Pons (tissue), 1 donor: ENCODE measurements at regions not wholly inside any gene's neighbourhood (a gene's known extent, or its start where the extent isn't known, plus 50 kb on each side); places are given as distances from the start of the nearest gene placed in this dataset.
"Not testable (repeated sequence)": the region's sequence is repeated elsewhere in the genome, so short reads cannot be mapped to it uniquely, and the experiment has no call there.

ENCODE experiments used
- DNase-seq: peaks from one replicate; pipeline ENCODE4 v3.0.0-alpha.2; 2016; ENCODE audit warnings: low spot score

DNA sequence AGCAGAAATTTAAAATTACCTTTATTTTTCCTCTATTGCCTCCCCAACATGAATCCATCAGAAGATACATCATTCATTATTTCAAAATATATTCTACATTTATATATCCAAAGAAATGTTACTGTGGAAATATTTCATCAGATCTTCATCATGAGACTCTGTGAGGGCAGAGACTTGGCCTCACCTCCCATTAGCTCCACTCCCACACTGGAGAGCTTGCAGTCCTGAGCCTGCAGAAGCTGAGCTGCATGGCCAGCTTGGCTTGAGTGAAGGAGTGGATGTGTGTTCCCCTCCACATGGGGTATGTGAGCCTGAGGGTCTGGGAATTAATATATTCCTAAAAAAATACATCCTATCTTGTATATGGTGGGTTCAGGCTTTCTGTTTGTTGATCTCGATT lies 961.9 kb downstream of the TMEM121 start:
- DNase-seq: no peak

DNA sequence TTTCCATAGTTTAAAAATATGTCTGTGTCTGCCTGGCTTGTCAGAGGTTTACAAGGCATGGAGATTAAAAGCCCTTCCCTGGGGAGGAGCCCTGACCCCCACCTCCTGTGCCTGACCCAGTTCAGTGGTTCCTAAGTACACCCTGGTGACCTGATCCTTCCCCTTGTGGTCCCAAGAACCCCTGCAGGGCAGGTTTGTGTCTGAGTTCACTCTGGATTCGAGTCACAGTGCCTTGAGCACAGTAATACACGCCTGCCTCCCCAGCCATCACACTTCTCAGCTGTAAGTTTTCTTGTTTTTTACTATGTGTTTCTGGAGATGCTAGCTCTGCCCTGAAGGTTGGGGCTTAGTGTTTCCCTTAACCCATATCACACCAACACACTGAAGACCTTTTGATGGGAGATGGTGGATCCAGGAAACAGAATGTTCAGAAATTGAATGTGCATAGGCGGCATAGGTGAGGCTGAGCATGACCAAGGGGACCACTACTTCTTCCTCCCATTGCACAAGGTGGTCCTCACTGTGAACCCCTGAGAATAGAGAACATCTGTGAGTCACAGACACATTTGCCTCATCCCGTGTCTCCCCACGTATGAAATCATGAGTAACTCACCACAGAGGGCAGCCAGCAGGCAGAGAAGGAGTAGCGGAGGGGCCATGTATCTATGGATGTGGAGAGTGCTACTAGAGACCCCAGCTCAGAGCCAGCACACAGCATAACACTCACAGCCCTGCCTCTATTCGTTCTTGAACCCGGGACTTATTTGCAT lies 962.9 kb downstream of the TMEM121 start:
- no peak for DNase-seq

DNA sequence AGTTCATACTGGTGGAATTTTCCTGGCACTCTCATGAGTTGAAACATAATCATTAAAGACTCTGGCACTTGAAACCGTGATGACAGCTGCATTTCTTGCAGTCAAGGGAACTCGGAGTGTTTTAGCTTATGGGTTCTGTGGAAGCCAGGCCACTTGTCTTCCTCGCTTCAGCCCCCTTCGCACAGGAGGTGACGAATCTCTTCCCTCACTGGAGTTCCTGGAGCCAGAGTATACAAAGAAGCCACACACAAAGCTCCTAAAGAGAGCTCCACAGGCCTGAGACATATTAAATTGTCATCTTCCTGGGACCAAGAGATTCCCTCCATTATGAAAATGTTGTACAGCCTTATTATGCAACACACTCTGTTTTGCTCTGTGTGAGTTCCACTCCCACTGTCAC lies 964.1 kb downstream of the TMEM121 start:
- DNase-seq: no peak

DNA sequence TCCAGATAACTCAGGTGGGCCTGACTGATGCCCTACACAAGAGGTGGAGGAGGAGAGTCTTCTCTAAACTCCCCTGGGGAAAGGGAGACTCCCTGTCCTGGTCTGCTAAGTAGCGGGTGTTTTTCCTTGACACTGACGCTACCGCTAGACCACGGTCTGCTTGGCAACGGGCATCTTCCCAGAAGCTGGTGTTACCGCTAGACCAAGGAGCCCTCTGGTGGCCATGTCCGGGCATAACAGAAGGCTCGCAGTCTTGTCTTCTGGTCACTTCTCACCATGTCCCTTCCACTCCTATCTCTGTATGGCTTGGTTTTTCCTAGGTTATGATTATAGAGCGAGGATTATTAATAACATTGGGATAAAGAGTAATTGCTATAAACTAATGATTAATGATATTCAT lies 965.5 kb downstream of the TMEM121 start:
- no peak for DNase-seq

DNA sequence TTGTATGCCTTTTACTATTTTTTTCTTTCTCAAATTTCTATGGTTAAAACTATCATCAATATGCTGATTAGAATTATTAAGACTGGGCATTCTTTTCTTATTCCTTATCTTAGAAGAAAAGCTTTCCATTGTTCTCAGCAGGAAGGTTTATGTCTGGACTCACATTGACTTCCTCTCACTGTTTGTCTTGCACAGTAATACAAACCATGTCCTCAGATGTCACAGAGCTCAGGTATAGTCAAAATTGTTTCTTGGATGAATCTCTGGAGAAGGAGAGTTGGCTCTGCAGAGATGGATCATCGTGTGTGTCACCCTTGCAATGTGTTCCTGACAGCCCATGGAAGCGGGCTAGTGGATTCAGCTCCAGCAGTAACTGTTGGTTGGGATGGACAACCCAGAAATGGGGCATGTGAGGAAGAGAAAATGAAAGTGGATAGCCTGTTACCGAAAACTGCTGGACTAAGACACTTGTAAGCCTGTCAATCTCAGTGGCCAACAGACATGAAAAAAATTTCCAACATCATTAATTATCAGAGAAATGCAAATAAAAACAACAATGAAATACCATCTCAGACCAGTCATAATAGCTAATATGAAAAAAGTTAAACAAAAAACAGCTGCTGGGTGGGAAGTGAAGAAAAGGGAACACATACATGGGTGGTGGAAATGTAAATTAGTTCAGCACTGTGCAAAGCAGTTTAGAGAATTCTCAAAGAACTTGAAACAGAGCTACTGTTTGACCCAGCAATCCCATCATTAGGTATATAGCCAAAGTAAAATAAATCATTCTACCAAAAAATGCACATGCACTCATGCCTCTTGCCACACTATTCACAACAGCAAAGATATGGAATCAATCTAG lies 967.8 kb downstream of the TMEM121 start:
- peak; percentile 24 for DNase-seq

DNA sequence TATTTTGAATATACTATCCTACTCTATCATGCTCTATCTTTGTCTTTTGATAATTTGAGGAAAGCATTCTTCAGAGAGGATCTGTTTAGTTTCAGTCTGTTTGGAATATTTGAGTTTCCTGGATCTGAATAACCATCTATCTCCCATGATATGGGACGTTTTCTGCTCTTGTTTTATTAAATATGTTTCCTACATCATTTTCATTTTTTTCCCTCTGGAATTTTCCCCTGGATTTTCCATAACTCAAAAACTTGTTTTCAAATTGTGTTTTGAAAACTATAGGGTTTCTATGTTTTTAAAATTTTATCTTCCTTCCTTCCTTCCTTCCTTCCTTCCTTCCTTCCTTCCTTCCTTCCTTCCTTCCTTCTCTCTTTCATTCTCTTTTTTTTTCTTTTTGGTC lies 974.2 kb downstream of the TMEM121 start:
- no peak for DNase-seq

DNA sequence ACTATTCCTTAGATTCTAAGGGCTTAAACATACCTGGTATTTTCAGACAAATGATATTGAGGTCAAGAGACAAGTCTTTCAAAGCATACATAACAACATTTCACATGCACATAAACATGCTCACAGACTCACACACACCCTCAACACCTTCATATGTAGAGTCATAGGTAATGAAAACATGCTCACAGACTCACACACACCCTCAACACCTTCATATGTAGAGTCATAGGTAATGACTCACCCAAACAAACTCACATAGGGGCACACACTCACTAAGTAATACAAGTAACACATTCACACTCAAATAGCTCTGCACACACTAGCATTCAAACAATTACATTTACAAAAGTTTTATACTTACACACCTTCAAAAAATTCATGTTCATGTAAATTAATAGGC lies 975.5 kb downstream of the TMEM121 start:
- no peak for DNase-seq

DNA sequence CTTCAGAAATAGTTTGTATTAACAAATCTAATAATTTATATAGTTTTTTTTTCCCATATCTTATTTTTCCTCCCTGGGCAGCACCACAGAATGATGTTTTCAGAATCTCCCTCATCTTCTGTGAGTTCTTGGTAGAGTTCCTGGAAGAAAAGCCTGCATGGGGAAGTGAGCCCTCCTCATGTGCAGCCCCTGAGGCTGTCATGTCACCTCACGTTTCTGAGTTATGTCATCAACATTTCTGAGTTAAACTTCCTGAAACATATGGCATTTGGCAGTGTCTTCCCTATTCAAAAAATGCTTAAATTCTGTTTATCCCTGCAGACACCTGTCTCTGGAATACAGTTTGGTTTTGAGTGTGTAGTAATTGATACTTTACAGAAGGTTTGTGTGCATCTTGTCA lies 979.0 kb downstream of the TMEM121 start:
- no peak for DNase-seq

DNA sequence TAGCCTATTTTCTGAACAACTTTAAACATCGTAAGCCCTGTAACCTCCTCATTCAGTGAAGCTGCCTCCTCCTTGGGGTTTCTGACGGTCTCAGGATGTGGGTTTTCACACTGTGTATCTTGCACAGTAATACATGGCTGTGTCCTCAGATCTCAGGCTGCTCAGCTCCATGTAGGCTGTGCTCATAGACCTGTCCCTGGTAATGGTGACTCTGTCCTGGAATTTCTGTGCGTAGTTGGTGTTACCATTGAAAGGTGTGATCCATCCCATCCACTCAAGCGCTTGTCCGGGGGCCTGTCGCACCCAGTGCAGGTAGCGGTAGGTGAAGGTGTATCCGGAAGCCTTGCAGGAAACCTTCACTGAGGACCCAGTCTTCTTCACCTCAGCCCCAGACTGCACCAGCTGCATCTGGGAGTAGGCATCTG lies 980.5 kb downstream of the TMEM121 start:
- DNase-seq: no peak

DNA sequence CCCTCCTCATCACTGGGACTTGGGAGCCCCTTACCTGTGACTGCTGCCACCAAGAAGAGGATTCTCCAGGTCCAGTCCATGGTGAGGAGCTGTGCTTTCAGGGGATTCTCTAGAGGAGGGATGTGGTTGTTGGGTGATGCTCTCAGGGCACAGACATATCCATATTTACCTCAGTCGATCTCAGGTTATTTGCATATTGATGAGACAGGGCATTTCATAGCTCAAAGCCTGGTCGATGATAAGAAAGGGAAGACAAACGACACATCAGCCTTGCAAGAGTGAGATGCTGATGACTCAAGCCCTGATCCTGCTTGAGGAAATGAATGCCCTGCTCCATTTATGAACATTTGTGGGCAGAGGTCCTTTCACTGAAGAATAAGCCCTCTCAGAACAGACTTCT lies 981.0 kb downstream of the TMEM121 start:
- DNase-seq: no peak

DNA sequence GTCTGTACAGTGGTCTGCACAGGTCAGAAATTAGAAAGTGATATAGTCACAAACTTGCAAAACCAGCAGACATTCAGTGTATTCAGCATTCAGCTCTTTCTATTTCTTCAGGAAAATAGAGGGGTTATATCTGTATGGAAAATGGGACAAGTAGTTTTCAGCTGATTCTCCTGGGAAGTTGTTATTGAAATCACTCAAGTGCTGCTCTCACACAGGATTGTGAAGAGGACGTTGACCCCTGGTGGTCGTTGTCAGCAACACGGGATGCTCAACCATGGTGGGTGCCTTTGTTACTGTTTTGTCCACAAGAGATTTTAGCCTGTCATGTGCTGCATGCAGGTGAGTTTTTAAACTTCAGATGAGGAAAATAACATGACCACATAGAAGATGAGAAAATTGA lies 981.8 kb downstream of the TMEM121 start:
- DNase-seq: no peak

DNA sequence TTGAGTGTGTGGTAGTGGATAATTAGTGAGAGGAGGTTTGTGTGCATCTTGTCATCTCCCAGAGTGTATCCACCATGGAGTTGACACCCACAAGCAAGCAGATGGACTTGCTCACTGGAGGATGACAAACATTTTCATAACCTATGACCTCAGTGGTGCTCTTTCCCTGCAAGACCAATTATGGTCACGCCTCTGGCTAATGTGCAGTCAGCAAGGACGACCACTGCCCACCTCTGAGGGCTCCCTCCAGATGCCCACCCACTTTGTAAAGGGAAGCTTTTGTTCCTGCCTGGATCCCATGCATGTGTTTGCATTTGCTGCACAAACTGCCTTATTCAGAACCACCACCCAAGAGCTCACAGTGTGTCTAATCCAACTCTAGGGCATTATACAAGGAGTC lies 982.8 kb downstream of the TMEM121 start:
- no peak for DNase-seq

DNA sequence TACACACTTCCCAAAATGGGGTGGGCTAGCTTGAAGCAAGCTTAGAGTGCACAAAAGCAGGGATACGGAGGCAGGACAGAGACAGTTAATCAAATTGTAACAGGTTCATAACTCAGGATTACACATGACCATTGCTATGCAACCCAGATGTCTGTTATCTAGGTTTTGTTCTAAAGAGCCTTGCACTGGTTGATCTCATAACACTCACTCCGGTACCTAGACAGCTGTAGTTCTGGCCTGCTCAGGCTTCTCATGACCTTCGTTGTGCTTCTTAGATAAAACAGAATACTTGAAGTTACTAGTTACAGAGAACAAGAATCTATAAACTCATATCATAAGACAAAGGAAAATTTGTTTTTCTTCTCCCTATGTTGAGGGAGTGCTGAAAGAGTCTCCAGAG lies 983.4 kb downstream of the TMEM121 start:
- no peak for DNase-seq

DNA sequence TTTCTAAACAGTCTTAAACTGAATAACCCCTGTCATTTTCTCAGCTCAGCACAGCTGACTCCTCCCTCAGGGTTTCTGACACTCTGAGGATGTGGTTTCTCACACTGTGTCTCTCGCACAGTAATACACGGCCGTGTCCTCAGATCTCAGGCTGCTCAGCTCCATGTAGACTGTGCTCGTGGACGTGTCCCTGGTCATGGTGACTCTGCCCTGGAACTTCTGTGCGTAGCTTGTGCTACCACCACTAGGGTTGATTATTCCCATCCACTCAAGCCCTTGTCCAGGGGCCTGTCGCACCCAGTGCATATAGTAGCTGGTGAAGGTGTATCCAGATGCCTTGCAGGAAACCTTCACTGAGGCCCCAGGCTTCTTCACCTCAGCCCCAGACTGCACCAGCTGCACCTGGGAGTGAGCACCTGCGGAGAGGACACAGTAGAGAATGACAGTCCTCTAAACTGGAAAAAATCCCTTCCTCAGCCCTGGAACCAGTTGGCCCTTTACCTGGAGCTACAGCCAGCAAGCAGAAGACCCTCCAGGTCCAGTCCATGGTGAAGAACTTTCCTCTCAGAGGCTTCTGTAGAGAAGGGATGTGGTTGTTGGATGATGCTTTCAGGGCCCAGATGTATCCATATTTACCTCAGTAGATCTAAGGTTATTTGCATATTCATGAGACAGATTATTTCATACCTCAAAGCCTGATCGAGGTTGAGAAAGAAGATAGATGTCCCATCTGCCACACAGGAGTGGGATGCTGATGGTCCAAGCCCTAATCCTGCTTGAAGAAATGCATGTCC lies 984.8 kb downstream of the TMEM121 start:
- DNase-seq: no peak

DNA sequence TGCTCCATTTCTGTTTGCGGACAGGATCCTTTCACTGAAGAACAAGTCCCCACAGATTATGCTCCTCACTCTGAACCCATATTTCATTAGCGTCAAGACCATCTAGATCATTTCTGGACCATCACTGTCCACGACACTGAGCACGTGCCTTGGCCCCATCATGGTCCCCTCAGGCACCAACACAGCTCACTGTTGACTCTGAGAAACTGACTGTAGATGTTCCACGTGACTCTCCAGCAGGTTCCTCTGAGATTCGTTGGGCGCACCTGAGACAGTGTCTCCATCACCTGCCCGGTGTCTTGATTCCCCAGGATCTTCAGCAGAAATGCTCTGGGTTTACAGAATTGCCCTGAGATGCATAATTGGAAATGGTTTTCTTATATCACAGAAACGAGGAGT lies 985.4 kb downstream of the TMEM121 start:
- DNase-seq: no peak

DNA sequence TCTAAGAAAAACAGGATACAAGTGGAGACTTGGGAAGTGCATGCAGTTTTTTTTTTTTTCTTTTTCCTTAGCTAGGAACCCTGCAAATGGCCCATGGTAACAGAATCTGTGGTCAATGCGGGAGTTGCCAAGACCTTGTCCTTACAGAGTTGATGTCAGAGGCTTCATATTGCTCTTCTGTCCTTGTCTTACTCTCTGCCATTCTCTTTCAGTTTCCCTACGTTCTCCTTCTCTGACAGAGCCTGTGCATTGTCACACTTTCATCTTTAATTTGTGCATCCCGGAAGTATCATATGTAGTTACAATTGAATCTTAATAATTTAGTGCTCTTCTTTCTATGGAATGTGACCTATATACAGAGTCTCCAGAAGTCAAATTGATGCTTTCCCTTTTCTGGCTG lies 986.9 kb downstream of the TMEM121 start:
- no peak for DNase-seq

DNA sequence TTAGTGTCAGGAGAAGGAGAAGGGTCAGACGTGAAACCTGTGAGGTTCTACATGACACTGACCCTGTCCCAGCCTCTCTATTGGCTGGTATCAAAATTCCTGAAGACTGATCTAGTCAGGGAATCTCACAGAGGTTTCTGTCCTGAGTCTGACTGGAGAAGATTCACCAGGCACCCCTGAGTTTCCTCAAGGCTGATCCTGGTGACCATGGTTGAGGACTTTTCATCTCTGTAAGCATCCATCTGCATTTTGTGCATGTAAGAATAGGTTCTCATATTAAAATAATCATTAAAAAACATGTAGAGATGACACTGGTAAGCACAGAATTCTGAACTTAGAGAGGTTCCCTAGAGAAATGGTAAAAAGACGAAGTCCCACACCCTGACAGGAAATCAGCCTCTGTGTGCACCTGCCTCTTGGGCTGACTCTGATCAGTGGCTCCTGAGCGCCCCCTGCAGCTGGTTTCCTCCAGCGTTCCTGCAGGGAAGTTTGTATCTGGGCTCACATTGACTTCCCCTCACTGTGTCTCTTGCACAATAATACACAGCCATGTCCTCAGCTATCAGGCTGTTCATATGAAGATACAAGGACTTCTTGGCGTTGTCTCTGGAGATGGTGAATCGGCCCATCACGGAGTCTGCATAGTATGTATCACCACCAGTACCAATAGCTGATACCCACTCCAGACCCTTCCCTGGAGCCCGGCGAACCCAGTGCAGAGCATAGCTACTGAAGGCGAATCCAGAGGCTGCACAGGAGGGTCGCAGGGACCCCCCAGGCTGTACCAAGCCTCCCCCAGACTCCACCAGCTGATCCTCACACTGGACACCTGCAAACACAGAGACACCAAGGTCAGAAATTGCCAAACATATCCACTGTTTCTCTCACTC lies 991.9 kb downstream of the TMEM121 start:
- peak; percentile 17 for DNase-seq

DNA sequence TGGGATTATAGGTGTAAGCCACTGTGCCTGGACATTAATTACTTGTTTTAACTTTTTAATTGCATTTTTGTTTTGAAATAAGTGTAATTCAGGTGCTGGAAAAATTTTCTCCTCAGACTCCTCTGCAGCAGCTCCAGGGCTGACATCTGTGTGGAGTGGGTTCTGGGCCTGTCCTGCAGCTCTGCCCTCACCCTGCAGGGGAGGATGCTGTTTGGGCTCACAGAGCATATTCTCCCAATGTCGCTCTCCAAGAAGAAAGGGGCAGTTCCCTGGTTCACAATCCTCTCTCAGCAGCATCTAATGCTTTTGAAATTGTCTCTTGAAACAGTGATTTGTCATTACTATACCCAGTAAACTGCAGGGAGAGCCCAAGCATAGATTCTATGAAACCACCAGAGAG lies 995.7 kb downstream of the TMEM121 start:
- not testable (repeated sequence) for DNase-seq

DNA sequence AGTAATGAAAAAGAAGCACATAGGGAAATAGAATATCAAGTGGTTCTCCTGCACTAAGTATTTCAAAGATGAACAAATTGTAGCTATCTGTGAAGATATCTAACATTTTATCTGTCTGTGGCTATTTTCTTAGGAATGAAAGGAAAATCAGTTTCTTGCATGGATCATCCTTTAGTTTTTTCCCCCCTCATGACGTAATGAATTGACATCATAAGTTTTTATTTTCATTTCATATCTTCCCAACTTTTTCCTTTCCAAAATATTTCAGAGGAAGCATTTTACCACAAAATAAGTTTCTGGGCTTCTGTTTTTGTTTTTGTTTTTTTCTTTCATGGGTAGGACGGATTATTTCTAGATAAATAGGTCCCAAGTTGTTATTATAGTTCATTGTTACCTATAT lies 996.6 kb downstream of the TMEM121 start:
- DNase-seq: no peak

DNA sequence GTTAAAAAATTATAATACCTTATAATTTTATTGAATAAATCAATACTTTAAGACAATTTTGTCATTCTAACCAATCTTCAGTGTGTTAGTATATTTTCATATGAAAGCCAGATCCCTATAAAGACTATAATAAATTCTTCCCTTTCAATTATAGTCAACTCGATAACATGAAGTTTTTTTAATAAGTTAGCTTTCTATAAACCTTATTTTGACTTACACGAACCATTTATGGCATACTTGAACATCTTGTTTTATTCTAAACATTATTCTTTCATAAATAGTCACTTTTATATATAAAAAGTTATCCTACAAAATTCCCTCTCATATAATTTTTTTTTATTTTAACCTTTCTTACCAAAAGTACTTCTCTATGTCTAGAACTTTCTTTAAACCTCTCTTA lies 1002.3 kb downstream of the TMEM121 start:
- no peak for DNase-seq

DNA sequence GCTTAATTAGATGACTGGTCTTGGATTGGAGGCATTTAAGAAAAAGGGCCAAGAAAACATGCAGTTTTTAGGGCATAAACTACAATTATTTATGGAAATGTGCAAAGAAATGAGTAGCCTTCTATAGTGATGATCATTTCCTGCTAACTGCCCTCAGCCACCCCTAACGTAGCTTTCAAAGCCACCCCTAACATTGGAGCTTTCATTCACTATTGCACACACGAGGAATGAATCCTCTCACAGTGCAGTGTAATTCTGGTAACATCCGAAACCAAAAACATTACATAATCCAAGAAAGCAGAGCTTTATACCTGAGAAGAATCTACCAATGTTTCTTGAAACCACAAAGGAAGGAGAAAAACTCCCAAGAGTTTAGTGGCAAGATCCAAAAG lies 1003.6 kb downstream of the TMEM121 start:
- no peak for DNase-seq
